ENCODE measurements at regions not wholly inside any gene's neighbourhood (a gene's known extent, or its start where the extent isn't known, plus 50 kb on each side); places are given as distances from the start of the nearest gene placed in this dataset.

DNA sequence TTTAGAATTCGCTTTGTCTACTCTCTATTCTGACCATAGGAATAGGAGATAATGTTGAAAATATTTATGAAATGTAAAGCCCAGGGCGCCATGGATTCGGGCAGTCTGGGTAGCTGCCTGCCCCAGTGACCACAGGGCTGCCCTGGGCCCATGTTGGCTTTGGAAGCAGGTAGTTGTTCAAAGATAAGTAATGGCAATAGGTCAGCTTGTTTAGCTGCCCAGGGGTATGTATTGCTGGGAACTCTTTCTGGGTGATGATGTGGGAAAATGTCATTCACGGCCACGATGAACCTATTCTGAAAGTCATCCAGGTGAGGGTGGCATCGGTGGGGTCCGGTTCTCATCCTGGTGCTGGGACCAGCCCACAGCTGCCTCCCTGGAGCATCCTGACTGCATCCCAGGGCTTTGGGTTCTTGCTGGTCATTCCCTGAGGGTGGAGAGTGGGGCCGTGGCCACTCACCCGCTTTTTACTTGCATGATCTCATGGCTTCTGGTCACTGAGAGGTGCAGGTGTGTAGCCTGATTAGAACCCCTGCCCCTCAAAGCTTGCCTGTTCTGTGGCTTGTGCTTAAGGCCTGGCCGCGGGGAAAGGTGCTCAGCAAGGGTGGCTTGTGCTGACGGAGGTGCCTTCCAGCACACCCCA is 102.8 kb downstream of the ERMARD start:
- no peak for DNase-seq

GRCh38 chr6:169853196-169854082 is 102.0 kb downstream of the ERMARD start:
- no peak for DNase-seq

- DNase-seq = no peak
Observed at GRCh38 chr6:169852504-169853195, 101.2 kb downstream of the ERMARD start.

DNA sequence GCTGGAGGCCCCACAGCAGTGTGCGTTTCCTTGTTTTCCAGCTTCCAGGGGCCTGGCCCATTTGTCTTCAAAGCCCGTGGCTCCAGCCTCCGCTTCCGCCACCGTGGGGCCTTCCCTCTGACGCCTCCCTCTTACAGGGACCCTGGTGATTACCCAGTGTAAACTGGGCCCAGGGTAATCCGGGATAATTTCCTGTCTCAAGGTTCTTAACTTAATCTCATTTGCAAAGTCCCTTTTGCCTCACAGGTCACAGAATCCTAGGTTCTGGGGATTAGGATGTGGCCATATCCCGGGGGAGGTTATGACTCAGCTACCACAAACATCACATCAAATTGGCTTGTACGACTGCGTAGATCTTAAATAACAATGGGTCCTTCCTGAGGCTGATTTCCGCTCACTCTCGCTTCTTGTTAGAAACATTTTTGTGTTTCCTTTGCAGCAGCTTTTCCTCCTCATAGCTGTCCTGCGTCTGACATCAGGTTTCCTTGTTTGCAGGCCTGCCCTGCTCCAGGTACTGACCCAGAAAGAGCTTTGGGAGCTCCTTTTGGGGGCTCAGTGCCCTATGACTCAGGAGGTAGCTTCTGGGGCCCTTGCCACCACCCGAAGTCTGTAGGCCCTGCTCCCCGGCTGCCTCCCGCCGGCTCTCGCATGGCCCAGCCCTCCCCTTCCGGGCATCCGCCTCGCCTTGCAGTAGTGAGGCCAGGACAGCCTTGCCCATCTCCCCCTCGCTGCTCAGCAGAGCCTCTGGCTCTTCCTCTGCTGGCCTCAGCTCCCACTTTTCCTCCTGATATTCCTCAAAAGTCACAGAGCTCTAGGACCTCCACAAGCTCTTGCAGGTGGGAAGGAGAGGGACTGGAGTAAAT is 100.5 kb downstream of the ERMARD start:
- DNase-seq = no peak

DNA sequence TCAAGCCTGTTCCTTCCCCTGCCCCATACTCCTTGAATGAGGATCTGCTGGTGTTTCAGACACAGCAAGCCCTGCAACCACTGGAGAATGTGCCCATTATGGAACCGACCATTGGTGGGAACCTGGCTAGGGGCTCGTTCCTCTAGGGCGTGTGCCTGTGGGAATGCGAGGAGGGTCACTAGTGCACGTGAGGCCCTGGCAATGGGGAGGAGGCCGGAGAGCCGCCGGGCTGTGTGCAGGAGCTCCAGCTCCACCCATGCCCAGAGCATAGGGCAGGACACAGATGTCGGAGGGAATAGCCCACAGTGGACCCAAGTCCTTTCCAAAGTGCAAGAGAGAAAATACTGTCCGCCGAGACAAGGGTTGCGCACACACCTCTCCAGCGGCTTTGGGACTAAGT is 99.3 kb downstream of the ERMARD start:
- no peak for DNase-seq

GRCh38 chr6:169850154-169850553 is 98.7 kb downstream of the ERMARD start:
- DNase-seq = no peak

DNA sequence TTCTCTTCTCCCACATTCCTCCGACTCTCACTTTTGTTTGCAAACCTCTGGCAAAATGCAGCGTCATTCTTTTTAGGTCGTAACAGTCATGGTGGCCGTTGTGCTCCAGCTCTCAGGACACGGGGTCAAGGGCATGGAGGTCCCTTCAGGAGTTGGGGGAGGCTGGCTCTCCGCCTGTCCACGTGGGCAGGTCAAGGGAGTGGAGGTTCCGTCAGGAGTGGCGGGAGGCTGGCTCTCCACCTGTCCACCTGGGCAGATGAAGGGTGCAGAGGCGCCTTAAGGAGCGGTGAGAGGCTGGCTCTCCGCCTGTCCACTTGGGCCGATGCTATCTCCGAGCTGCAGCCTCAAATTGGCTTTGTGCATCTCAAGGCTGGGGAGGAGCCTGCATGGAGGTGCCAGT is 98.0 kb downstream of the ERMARD start:
- DNase-seq = no peak

GRCh38 chr6:169848946-169849345 is 97.5 kb downstream of the ERMARD start:
- DNase-seq = no peak

DNA sequence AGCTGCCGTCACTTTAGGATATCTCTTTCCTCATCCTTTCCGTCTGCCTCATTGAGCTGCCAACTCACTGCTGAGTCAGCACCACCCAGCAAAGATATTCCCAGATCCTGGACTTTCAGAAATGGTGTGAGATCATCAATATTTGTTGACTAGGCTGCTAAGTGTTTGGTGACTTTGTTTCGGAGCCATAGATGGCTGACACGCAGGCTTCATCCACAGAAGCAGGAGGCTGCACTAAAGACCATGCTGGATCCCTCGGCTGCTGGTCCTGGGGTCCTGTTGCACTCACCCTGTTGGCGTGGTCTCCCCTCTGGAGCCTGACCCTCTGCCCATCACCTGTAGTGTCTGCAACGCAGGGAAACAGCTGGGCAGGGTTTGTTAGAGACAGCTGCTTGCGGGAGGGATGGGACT is 96.5 kb downstream of the ERMARD start:
- DNase-seq = no peak

DNA sequence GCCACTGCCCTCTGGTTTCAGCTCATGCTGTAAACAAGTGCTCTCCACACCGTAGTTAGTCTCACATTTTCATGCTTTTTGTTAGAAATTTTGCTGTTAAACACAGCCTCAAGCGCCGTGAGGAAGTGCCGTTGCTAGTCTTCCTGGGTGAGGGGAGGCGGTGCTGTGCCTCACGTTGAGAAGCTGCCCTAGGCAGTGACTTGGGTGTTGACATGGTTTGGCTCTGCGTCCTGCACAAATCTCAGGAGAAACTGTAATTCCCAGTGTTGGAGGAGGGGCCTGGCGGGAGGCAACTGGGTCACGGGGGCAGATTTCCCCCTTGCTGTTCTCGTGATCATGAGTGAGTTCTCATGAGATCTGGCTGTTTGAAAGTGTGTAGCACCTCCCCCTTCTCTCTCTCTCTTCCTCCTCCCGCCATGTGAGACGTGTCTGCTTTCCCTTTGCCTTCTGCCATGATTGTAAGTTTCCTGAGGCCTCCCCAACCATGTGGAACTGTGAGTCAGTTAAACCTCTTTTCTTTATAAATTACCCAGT is 95.8 kb downstream of the ERMARD start:
- no peak for DNase-seq

GRCh38 chr6:169846286-169847056 is 95.0 kb downstream of the ERMARD start:
- no peak for DNase-seq

DNA sequence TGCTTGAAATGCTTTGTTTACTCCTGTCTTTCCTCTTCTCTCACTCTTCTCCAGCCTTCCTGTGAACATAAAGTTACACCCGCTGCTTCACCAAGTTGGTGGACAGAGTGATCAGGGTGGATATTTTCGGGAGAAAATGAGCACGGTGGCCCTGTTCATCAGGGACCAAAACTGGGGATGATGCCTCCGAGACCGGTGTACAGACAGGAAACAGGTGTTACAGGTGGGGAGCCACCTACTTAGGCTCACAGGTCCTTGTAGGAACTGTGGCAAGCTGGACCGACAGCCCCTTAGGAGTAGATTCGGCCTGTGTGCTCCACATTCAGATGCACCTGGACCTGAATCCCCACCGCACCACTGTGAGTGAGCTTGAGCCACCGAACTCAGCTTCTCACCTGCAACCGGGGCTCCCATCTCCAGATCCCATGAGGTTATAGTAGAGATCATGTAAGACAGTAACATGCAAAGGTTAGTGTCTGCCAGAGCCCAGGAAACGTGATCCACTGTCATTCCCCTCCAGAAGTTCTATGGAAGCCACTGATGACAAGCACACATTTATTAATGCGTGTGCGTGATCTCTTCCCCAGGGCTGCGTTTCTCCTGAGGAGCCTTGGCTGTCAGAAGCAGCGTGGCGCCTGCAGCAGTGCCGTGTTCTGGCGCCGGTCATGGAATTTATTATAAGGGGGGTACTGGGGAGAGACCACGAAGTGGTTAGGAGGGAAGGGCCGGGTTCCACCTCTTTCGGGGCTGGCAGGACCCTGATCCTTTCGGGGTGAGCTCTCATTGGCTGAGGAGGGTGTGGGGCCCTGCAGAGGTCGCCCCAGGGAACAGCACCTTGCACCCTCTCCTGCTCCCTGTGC is 94.2 kb downstream of the ERMARD start:
- no peak for DNase-seq

DNA sequence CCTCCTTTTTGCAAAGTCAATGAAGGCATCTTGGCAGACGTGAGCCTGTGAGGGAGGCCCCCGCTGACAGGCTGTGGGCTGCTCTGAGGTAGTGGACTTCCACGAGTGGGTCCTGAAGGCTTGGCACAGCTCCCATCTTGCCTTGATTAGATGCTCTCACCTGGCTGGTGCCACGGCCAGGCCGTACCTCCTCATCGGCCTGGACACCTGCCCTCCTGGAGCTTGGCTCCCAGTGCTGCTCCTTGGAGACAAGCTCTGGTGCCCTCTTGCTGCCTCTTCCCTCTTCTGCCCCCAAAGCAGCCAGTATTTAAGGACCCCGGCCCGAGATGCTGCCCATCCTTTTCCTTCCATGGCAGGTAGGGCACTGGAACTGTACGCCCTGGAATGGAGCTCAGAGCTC is 93.5 kb downstream of the ERMARD start:
- DNase-seq = no peak

DNA sequence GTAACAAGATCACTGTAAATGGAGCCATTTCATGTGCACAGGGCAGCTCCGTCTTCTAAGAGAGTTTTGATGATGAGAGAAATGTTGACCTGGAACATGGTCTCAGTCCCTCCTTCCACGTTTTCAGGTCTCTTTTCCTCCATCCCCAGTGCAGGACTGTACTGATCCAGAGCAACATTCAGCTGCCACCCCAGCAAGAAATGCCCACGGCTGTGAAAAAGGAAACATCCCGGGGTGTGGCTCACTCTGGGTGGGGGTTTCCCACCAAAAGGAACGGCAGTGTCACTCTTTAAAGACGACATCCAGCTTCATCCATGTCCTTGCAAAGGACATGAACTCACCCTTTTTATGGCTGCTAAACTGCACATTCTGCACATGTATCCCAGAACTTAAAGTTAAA is 92.6 kb downstream of the ERMARD start:
- no peak for DNase-seq

- no peak for DNase-seq
Observed at GRCh38 chr6:169843110-169843509, 91.7 kb downstream of the ERMARD start.

DNA sequence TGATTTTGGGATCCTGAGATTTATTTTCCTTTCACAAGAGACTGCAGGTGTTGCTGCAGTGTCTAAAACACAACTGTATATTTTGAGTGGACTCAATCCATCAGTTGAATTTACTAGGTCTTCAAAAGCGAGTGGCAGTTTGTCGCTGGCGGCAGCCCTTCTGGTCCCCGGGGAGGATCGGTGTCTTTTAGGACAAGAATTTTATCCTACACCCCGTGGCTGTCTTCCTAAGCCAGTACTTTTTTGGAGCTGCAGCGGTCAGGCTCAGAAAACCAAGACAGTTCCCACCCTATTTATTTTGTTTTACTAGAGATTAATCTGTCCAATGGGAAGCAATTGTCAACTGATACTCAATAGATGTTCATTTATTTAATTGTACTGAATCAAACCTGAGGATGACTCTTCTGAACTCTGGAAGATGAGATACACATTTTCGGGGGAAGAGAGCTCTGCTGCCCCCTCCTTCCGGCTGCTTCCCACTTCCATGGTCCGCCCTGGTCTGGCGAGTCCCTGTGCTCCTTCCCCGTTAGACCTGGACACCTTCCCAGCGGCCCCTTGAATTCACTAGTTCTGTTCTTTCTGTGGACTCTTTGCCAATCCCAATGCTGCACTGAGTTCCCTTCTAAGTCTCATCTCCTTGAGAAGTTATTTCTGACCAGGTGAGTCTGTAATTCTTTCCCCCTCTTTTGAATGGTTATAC is 90.6 kb downstream of the ERMARD start:
- DNase-seq = no peak

GRCh38 chr6:169841251-169841650 is 89.8 kb downstream of the ERMARD start:
- no peak for DNase-seq

- no peak for DNase-seq
Observed at GRCh38 chr6:169839898-169840631, 88.6 kb downstream of the ERMARD start.

- no peak for DNase-seq
Observed at GRCh38 chr6:169839493-169839892, 88.1 kb downstream of the ERMARD start.
